Spleen (tissue), 11 donors: ENCODE measurements at regions not wholly inside any gene's neighbourhood (a gene's known extent, or its start where the extent isn't known, plus 50 kb on each side); places are given as distances from the start of the nearest gene placed in this dataset.
"Not testable (repeated sequence)": the region's sequence is repeated elsewhere in the genome, so short reads cannot be mapped to it uniquely, and the experiment has no call there.

Experiments used
- DNase-seq: peaks from one replicate; pipeline ENCODE4 v3.0.0-alpha.2; 2020
- H3K27ac ChIP-seq, 8 donors: fragments of 200-600 bp; sonication (generic) in 7 of 8; 1 replicate in 4 of 8; 2 replicates in 4 of 8; pipeline versions ENCODE4 v1.5.0 to v1.8.0; 2016 to 2021; ENCODE audit warnings: inconsistent platforms in 4 of 8, mild to moderate bottlenecking in 4 of 8, moderate library complexity in 1 of 8
- H3K27me3 ChIP-seq, 7 donors: fragments of 200-600 bp; sonication (generic) in 6 of 7; replicated peaks in 1 of 7; 1 replicate in 4 of 7; 2 replicates in 3 of 7; pipeline versions ENCODE4 v1.5.0 to v1.8.0; 2016 to 2021; ENCODE audit warnings: inconsistent platforms in 3 of 7, mild to moderate bottlenecking in 1 of 7
- H3K36me3 ChIP-seq, 6 donors: fragments of 200-600 bp; sonication (generic) in 5 of 6; 1 replicate in 4 of 6; 2 replicates in 2 of 6; pipeline versions ENCODE4 v1.5.0 to v1.8.0; 2016 to 2021; ENCODE audit warnings: inconsistent platforms in 2 of 6
- H3K4me1 ChIP-seq, 6 donors: fragments of 200-600 bp; sonication (generic) in 5 of 6; 1 replicate in 3 of 6; 2 replicates in 3 of 6; pipeline versions ENCODE4 v1.5.0 to v1.8.0; 2016 to 2021; ENCODE audit warnings: inconsistent platforms in 3 of 6
- H3K4me3 ChIP-seq, 8 donors: fragments of 200-600 bp; sonication (generic) in 7 of 8; 1 replicate in 4 of 8; 2 replicates in 4 of 8; pipeline versions ENCODE4 v1.5.0 to v1.8.0; 2016 to 2021; ENCODE audit warnings: inconsistent platforms in 4 of 8, mild to moderate bottlenecking in 4 of 8, moderate library complexity in 2 of 8
- H3K9me3 ChIP-seq, 8 donors: fragments of 200-600 bp; sonication (generic) in 7 of 8; 1 replicate in 4 of 8; 2 replicates in 4 of 8; pipeline versions ENCODE4 v1.5.0 to v1.8.0; 2016 to 2021; ENCODE audit warnings: inconsistent platforms in 4 of 8
- POLR2A ChIP-seq, 3 donors: fragments of 450-650 bp; IDR thresholded peaks; one replicate each; pipeline ENCODE4 v1.5.1; 2017; ENCODE audit warnings: antibody characterized with exemption in 3 of 3, mild to moderate bottlenecking in 1 of 3
- POLR2AphosphoS5 ChIP-seq, 3 donors: sonication (generic); formaldehyde crosslinking; IDR thresholded peaks; one replicate each; pipeline ENCODE4 v1.5.1; 2017; ENCODE audit warnings: antibody characterized with exemption in 3 of 3
- WGBS, 5 donors: extraction: QIAGEN DNeasy Blood & Tissue Kit in 3 of 5; methylation state at CpG; one replicate each; pipeline versions ENCODE4 v1.1.5 to v1.1.7; 2013 to 2018; 5-methylcytosine and 5-hydroxymethylcytosine counted together
- intact Hi-C: fragments of 100-400 bp; cut with DNase I; formaldehyde crosslinking; loops from one replicate; pipeline ENCODE4 v1.15.0; 2023; ENCODE audit warnings: low total_unique reads
- TF ChIP-seq, protein P1 (sequence below), 11 experiments: fragments of 200-600 bp in 7 of 11; fragments of 450-650 bp in 4 of 11; sonication (generic) in 4 of 11; IDR thresholded peaks in 8 of 11; conservative IDR thresholded peaks in 3 of 11; 1 replicate in 7 of 11; 2 replicates in 4 of 11; pipeline versions ENCODE4 v1.4.0 to v1.8.0; 2016 to 2021; ENCODE audit warnings: antibody characterized with exemption in 11 of 11, inconsistent platforms in 4 of 11, mild to moderate bottlenecking in 1 of 11
- donor health status: healthy with polysubstance abuse.
- donor health status: DM: no; HTN: no; CAD: no; lungs with moderate emphysema.
- donor health status: DM: no; HTN: no; CAD: no.
- donor health status: Bipolar disorder and iron deficiency.
- donor health status: healthy.
- donor health status: DM: no; HTN: no; CAD: no.
- donor health status: DM: yes; HTN: yes; CAD: no.

DNA sequence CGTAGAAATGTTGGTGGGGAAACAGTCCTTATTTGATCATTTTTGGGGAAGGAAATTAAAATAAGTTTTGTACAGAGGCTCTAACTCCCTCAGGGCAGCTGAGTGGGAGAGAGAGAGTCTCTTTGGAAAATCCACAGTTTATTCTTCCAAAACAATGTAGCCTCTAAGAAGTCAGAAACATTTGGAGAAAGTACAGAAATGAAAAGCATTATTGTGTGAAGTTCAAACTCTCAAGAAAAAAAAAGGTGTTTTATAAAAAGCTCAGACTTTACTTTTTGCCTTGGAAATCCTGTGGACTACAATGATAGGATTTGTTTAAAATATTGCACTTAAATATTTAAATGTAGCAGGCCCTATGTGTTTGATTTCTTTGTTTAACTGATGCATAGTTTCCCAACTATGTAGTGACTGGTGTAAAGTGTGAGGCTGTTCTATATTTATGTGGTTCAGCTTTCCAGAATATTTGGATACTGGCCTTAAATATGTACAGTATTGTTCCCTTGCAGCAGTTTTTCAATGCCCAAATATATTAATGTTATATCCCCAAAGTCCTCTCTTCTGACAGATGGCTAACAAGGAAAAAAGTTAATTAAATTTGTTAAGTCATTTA, 82.0 kb upstream of the OTOGL start:
- Histone ChIP-seq H3K4me3 (no peak overlapping the region), H3K4me1 (no peaks in the 10 kb centered on the region), H3K27me3 (no peaks in the 10 kb centered on the region), H3K27ac (peak overlapping the region in 1 of 8 donors; percentile 4), H3K36me3 (no peaks in the 10 kb centered on the region), H3K9me3 (peaks cover 0 to 15% (median 9%) of the 10 kb centered on the region in 8 donors)
- WGBS, 5 donors = 69 to 88% (median 82%) methylated on average over 1 of the region's 1 CpG
- intact Hi-C loops = no loop called here
- TF ChIP-seq, protein P1, sequence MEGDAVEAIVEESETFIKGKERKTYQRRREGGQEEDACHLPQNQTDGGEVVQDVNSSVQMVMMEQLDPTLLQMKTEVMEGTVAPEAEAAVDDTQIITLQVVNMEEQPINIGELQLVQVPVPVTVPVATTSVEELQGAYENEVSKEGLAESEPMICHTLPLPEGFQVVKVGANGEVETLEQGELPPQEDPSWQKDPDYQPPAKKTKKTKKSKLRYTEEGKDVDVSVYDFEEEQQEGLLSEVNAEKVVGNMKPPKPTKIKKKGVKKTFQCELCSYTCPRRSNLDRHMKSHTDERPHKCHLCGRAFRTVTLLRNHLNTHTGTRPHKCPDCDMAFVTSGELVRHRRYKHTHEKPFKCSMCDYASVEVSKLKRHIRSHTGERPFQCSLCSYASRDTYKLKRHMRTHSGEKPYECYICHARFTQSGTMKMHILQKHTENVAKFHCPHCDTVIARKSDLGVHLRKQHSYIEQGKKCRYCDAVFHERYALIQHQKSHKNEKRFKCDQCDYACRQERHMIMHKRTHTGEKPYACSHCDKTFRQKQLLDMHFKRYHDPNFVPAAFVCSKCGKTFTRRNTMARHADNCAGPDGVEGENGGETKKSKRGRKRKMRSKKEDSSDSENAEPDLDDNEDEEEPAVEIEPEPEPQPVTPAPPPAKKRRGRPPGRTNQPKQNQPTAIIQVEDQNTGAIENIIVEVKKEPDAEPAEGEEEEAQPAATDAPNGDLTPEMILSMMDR (IDR thresholded peaks at IDR 0.05 in 8 of 11, conservative IDR thresholded peaks at IDR 0.05 in 3 of 11) = no peak
- TF ChIP-seq POLR2A (IDR thresholded peaks at IDR 0.05) (no peak), POLR2AphosphoS5 (IDR thresholded peaks at IDR 0.05) (no peak)
- DNase-seq = no peak

DNA sequence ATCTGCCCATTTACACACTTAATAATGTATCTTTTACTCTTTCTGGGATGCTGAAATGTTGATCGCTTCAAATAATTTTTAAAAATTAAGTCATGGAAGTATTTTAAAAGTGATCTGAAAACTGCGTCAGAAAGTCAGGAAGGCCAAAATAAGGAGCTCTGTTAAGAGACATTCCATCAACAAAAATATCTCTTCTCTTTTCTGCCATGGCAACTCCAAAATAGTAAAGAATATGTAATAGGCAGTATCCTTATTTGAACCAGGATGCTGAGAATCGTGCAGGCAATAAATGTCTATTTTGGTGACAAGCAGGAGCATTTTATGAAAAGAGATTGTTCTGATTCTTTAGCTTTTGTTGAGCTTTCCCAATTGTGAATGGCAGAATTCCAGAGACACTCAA, 81.8 kb upstream of the PPP1R12A start:
- H3K27me3 ChIP-seq = no peaks in the 10 kb centered on the region
- TF ChIP-seq POLR2A (IDR thresholded peaks at IDR 0.05) = no peak
- TF ChIP-seq, protein P1 (IDR thresholded peaks at IDR 0.05 in 8 of 11, conservative IDR thresholded peaks at IDR 0.05 in 3 of 11) = no peak
- TF ChIP-seq POLR2AphosphoS5 (IDR thresholded peaks at IDR 0.05) = no peak
- DNase-seq = no peak
- H3K27ac ChIP-seq = peak overlapping the region in 2 of 8 donors; percentile 4 to 36
- peaks cover 0 to 21% (median 11%) of the 10 kb centered on the region in 8 donors for H3K9me3 ChIP-seq
- no peaks in the 10 kb centered on the region for H3K4me1 ChIP-seq
- no peak overlapping the region for H3K4me3 ChIP-seq
- intact Hi-C loops = no loop called here
- H3K36me3 ChIP-seq = no peaks in the 10 kb centered on the region
- WGBS, 5 donors = 69 to 85% (median 78%) methylated on average over 3 of the region's 3 CpGs

DNA sequence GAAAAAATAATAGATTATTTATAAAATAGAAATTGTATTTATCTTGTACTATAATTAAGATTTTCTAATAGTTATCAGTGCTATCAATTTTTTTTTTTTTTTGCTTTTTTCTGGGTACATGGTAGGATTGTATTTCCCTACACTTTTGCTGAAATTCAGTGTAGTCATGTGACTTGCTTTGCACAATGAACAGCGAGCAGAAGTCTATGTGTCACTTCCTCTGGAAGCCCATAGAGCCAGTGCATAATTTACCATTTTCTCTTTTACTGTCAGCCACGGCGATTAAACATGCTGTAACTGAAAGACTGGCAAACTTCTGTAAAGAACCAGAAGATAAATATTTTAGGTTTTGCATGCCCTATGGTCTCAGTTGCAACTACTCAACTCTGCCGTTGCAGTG, 80.8 kb upstream of the PPP1R12A start:
- Histone ChIP-seq H3K9me3 (peaks cover 0 to 21% (median 11%) of the 10 kb centered on the region in 8 donors), H3K4me1 (no peaks in the 10 kb centered on the region), H3K27me3 (no peaks in the 10 kb centered on the region), H3K4me3 (no peak overlapping the region), H3K27ac (no peak overlapping the region), H3K36me3 (no peaks in the 10 kb centered on the region)
- 82 to 89% (median 84%) methylated on average over 4 of the region's 4 CpGs for WGBS, 5 donors
- no peak for DNase-seq
- intact Hi-C loops = no loop called here
- TF ChIP-seq POLR2A (IDR thresholded peaks at IDR 0.05) = no peak
- no peak for TF ChIP-seq POLR2AphosphoS5 (IDR thresholded peaks at IDR 0.05)
- TF ChIP-seq, protein P1 (IDR thresholded peaks at IDR 0.05 in 8 of 11, conservative IDR thresholded peaks at IDR 0.05 in 3 of 11) = no peak

DNA sequence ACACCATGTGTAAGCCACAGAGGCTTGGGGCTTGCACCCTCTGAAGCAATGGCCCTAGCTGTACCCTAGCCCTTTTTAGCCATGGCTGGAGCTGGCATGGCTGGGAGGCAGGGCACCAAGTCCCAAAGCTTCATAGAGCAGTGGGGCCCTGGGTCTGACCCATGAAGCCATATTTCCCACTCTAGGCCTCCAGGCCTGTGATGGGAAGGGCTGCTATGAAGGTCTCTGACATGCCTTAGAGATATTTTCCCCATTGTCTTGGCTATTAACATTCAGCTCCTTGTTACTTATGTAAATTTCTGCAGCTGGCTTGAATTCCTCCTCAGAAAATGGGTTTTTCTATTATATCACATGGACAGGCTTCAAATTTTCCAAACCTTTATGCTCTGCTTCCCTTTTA, 68.8 kb upstream of the PPP1R12A start:
- H3K9me3 ChIP-seq, H3K36me3 ChIP-seq, H3K27me3 ChIP-seq, intact Hi-C loops, H3K4me3 ChIP-seq, H3K4me1 ChIP-seq, DNase-seq, H3K27ac ChIP-seq: not testable (repeated sequence)

DNA sequence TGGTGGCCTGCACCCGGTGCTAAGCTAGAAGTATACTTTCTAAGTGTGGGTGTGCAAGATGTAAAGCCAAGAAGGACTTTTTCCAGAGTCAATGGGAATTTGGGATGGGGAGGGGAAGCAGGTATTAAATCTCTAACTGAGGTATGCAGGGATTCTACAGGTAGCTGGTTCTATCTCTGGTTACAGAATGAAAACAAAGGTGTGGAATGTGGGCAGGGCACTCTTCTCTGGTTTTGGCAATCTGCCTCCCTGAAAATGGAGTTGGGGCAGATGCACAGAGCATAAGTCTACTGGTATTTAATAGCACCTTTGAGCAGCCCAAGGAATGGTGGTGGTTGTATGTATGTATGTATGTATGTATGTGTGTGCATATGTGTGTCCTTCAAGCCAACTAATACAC, 66.7 kb upstream of the PPP1R12A start:
- peaks cover 0 to 7% (median 2%) of the 10 kb centered on the region in 6 donors for H3K4me1 ChIP-seq

More for the DNA sequence above, 66.7 kb upstream of the PPP1R12A start:
- Histone ChIP-seq H3K4me3 (no peak overlapping the region), H3K27me3 (no peaks in the 10 kb centered on the region), H3K36me3 (no peaks in the 10 kb centered on the region), H3K27ac (no peak overlapping the region), H3K9me3 (no peaks in the 10 kb centered on the region)
- DNase-seq = no peak
- 90 to 98% (median 95%) methylated on average over 1 of the region's 1 CpG for WGBS, 5 donors
- intact Hi-C loops = no loop called here
- no peak for TF ChIP-seq POLR2AphosphoS5 (IDR thresholded peaks at IDR 0.05)
- TF ChIP-seq, protein P1 (IDR thresholded peaks at IDR 0.05 in 8 of 11, conservative IDR thresholded peaks at IDR 0.05 in 3 of 11) = no peak
- TF ChIP-seq POLR2A (IDR thresholded peaks at IDR 0.05) = no peak
